K562 (cell line): ENCODE measurements at regions not wholly inside any gene's neighbourhood (a gene's known extent, or its start where the extent isn't known, plus 50 kb on each side); places are given as distances from the start of the nearest gene placed in this dataset.

ENCODE experiments used
- ARID3A ChIP-seq: IDR thresholded peaks from 2 replicates; pipeline ENCODE4 v1.6.1; 2012; ENCODE audit warnings: low read depth, low read length, improper control_type of control experiment, borderline replicate concordance
- ATF1 ChIP-seq, 2 experiments: fragments of 450-650 bp in 1 of 2; IDR thresholded peaks; 2 replicates each; pipeline ENCODE4 v1.6.1; 2016; ENCODE audit warnings: missing compliant biosample characterization in 1 of 2, missing genetic modification characterization in 1 of 2
- C11orf30 ChIP-seq: fragments of 450-650 bp; IDR thresholded peaks from 2 replicates; pipeline ENCODE4 v1.6.1; 2016; ENCODE audit warnings: low read depth, mild to moderate bottlenecking
- CC2D1A ChIP-seq: fragments of 450-650 bp; IDR thresholded peaks from 2 replicates; pipeline ENCODE4 v1.6.1; 2017; ENCODE audit warnings: mild to moderate bottlenecking
- CCAR2 ChIP-seq: fragments of 200-400 bp; formaldehyde crosslinking; IDR thresholded peaks from 2 replicates; pipeline ENCODE4 v1.6.1; 2017; ENCODE audit warnings: mild to moderate bottlenecking, low read depth, low read length
- FOXA1 ChIP-seq: fragments of 450-650 bp; IDR thresholded peaks from 2 replicates; pipeline ENCODE4 v1.6.1; 2016; ENCODE audit warnings: mild to moderate bottlenecking, borderline replicate concordance
- GABPB2 ChIP-seq: fragments of 250-450 bp; sonication (Bioruptor Pico); conservative IDR thresholded peaks from 2 replicates; pipeline ENCODE4 v1.5.1; 2021; ENCODE audit warnings: mild to moderate bottlenecking
- GTF2B ChIP-seq: IDR thresholded peaks from 2 replicates; pipeline ENCODE4 v1.6.1; 2011; ENCODE audit not compliant: insufficient read length; ENCODE audit errors: extremely low read depth
- GTF3C2 ChIP-seq: IDR thresholded peaks from 3 replicates; pipeline ENCODE4 v1.6.1; 2011; ENCODE audit warnings: borderline replicate concordance, mild to moderate bottlenecking, moderate library complexity; ENCODE audit not compliant: insufficient read length; ENCODE audit errors: extremely low read depth
- HDGF ChIP-seq: fragments of 450-650 bp; IDR thresholded peaks from 2 replicates; pipeline ENCODE4 v1.6.1; 2016
- HSF4 ChIP-seq: fragments of 250-450 bp; sonication (Bioruptor Pico); IDR thresholded peaks from 2 replicates; pipeline ENCODE4 v2.1.2; 2022; ENCODE audit warnings: mild to moderate bottlenecking, moderate library complexity, borderline replicate concordance
- IFI16 ChIP-seq: fragments of 250-450 bp; sonication (Bioruptor Pico); IDR thresholded peaks from 2 replicates; pipeline ENCODE4 v2.1.2; 2022; ENCODE audit warnings: mild to moderate bottlenecking, inconsistent platforms
- SP1 ChIP-seq: sonication (generic); formaldehyde crosslinking; IDR thresholded peaks from 2 replicates; pipeline ENCODE4 v1.8.1; 2022; ENCODE audit warnings: mild to moderate bottlenecking, missing genetic modification reagents
- SRSF7 ChIP-seq: fragments of 200-400 bp; formaldehyde crosslinking; optimal IDR thresholded peaks from 2 replicates; pipeline ENCODE3; 2017; ENCODE audit warnings: mild to moderate bottlenecking, low read depth, low read length
- ZBTB11 ChIP-seq, 3 experiments: fragments of 200-800 bp in 1 of 3; fragments of 250-450 bp in 1 of 3; fragments of 450-650 bp in 1 of 3; sonication (Bioruptor Pico) in 1 of 3; sonication (Bioruptor generic) in 1 of 3; formaldehyde crosslinking in 1 of 3; IDR thresholded peaks; 2 replicates each; pipeline versions ENCODE4 v1.6.1 to v1.8.0; 2016 to 2022; ENCODE audit warnings: mild to moderate bottlenecking in 2 of 3, missing genetic modification characterization in 2 of 3, missing compliant biosample characterization in 1 of 3, moderate library complexity in 1 of 3
- ZBTB12 ChIP-seq: fragments of 250-450 bp; sonication (Bioruptor Pico); IDR thresholded peaks from 2 replicates; pipeline ENCODE4 v1.4.0; 2020
- ZEB2 ChIP-seq: fragments of 450-650 bp; IDR thresholded peaks from 2 replicates; pipeline ENCODE4 v1.6.1; 2016
- ZFP1 ChIP-seq: fragments of 450-650 bp; formaldehyde crosslinking; IDR thresholded peaks from 2 replicates; pipeline ENCODE4 v1.4.0; 2020; ENCODE audit warnings: mild to moderate bottlenecking, mixed read lengths
- ZNF121 ChIP-seq: sonication (generic); formaldehyde crosslinking; conservative IDR thresholded peaks from 2 replicates; pipeline ENCODE4 v1.8.0; 2022; ENCODE audit warnings: missing genetic modification reagents

- peak in 1 of 3 experiments; percentile 36; a peak in 1 of 6 replicates for TF ChIP-seq ZBTB11 (CRISPR knock-in tag; IDR thresholded peaks at IDR 0.05)
- TF ChIP-seq GTF2B = no peak
- peak; percentile 100 for TF ChIP-seq C11orf30
- no peak for TF ChIP-seq CCAR2
- TF ChIP-seq ATF1 (CRISPR knock-in tag; IDR thresholded peaks at IDR 0.05) = no peak
- TF ChIP-seq ATF1 (tag; IDR thresholded peaks at IDR 0.05) = peak; percentile 73
- TF ChIP-seq FOXA1 = no peak
- peak; percentile 100 for TF ChIP-seq ZNF121 (CRISPR knock-in tag)
- TF ChIP-seq HDGF = peak; percentile 79; the same call in 1 of the 2 replicates
- no peak for TF ChIP-seq ARID3A
- no peak for TF ChIP-seq ZFP1
- TF ChIP-seq ZEB2 = peak; percentile 90
- peak; percentile 69 for TF ChIP-seq GTF3C2
- TF ChIP-seq CC2D1A = peak; percentile 91
- no peak for TF ChIP-seq GABPB2
- TF ChIP-seq ZBTB12 (CRISPR knock-in tag) = no peak
- peak; percentile 44; the same call in 1 of the 2 replicates for TF ChIP-seq SP1 (CRISPR knock-in tag)
- TF ChIP-seq HSF4 (CRISPR knock-in tag) = no peak
- no peak for TF ChIP-seq SRSF7
- no peak for TF ChIP-seq IFI16 (CRISPR knock-in tag)
Observed at GRCh38 chr12:116492703-116493324, 66.4 kb upstream of the MAP1LC3B2 start (continued).
